ENCODE measurements at regions not wholly inside any gene's neighbourhood (a gene's known extent, or its start where the extent isn't known, plus 50 kb on each side); places are given as distances from the start of the nearest gene placed in this dataset.

GRCh38 chr7:153224890-153225289 lies 465.3 kb downstream of the ACTR3B start:
- no peaks in the 10 kb centered on the region for H3K27me3 ChIP-seq (ENCODE audit: control insufficient read depth, insufficient read depth, low read length)
- no peak overlapping the region for H4K8ac ChIP-seq (ENCODE audit: low read depth in 2 of 2, low read length in 2 of 2)
- no peak overlapping the region for H2BK120ac ChIP-seq (ENCODE audit: low read depth, low read length)
- H3K9me3 ChIP-seq (ENCODE audit: control insufficient read depth, insufficient read depth, low read length) = peaks cover 11% of the 10 kb centered on the region
- ChIA-PET POLR2A (ENCODE audit: unreplicated experiment) (no interaction called here), CTCF (no interaction called here)
- in situ Hi-C loops (cut with MboI; ENCODE audit: low sequenced_read_pairs) (no loop called here), intact Hi-C loops (cut with micrococcal nuclease) (no loop called here), dilution Hi-C loops (cut with HindIII; ENCODE audit: low sequenced_read_pairs, unreplicated experiment) (no loop called here)
- H3K18ac ChIP-seq (ENCODE audit: low read depth, low read length) = no peak overlapping the region
- H4K5ac ChIP-seq (ENCODE audit: low read depth, low read length) = no peak overlapping the region
- BruUV-seq (replicated peaks) = no TSS peak
- H3K4me2 ChIP-seq (ENCODE audit: low read depth, low read length) = no peak overlapping the region
- H4K20me1 ChIP-seq (ENCODE audit: insufficient read depth, low read length) = no peaks in the 10 kb centered on the region
- no peak overlapping the region for H3K23ac ChIP-seq (ENCODE audit: low read depth, low read length)
- H3K4me1 ChIP-seq (ENCODE audit: control insufficient read depth, insufficient read depth, low read length) = no peaks in the 10 kb centered on the region
- no peak overlapping the region for H3K27ac ChIP-seq (ENCODE audit: insufficient read depth, low read length)
- no peak overlapping the region for H2BK5ac ChIP-seq (ENCODE audit: low read depth, low read length, poor library complexity, severe bottlenecking)
- TF ChIP-seq MXI1 (IDR thresholded peaks at IDR 0.05; ENCODE audit: borderline replicate concordance, low read depth, low read length) (no peak), POLR2A (IDR thresholded peaks at IDR 0.05; ENCODE audit: low read depth, low read length) (no peak), CHD1 (IDR thresholded peaks at IDR 0.05; ENCODE audit: low read depth, low read length) (no peak), FOS (IDR thresholded peaks at IDR 0.05; ENCODE audit: low read depth, low read length) (no peak), RFX5 (IDR thresholded peaks at IDR 0.05; ENCODE audit: low read depth, low read length) (no peak), CTCF (conservative IDR thresholded peaks at IDR 0.05; ENCODE audit: low read depth, low read length) (no peak), RAD21 (IDR thresholded peaks at IDR 0.05; ENCODE audit: low read length) (no peak), RCOR1 (IDR thresholded peaks at IDR 0.05; ENCODE audit: insufficient replicate concordance, low read length) (no peak), USF2 (IDR thresholded peaks at IDR 0.05; ENCODE audit: low read depth, low read length) (no peak), NFE2L2 (IDR thresholded peaks at IDR 0.05; ENCODE audit: low read depth, low read length) (no peak), CEBPB (IDR thresholded peaks at IDR 0.05; ENCODE audit: low read depth, low read length) (no peak), MAFK (IDR thresholded peaks at IDR 0.05; ENCODE audit: low read depth, low read length) (no peak), ELK1 (IDR thresholded peaks at IDR 0.05; ENCODE audit: borderline replicate concordance, low read depth, low read length) (no peak), BHLHE40 (IDR thresholded peaks at IDR 0.05; ENCODE audit: low read depth, low read length) (no peak), MAZ (IDR thresholded peaks at IDR 0.05; ENCODE audit: borderline replicate concordance, low read depth, low read length) (no peak), SMC3 (IDR thresholded peaks at IDR 0.05; ENCODE audit: low read depth, low read length) (no peak)
- H3K14ac ChIP-seq (replicated peaks; ENCODE audit: low read depth, low read length) = no peak overlapping the region
- no peak overlapping the region for H2AK9ac ChIP-seq (replicated peaks; ENCODE audit: low read depth, low read length, poor library complexity)
- no CpG with 5 or more reads among the region's 1 CpG for WGBS, 2 experiments (ENCODE audit: extremely low coverage in 2 of 2, insufficient read length in 1 of 2)
- H3K79me1 ChIP-seq (ENCODE audit: low read depth in 1 of 2, low read length in 2 of 2) = no peaks in the 10 kb centered on the region
- no peak overlapping the region for H3K4ac ChIP-seq (ENCODE audit: low read depth, low read length)
- H2AK5ac ChIP-seq (ENCODE audit: low read depth, low read length) = no peak overlapping the region
- no peak overlapping the region for H2BK15ac ChIP-seq (ENCODE audit: low read depth, low read length)
- DNase-seq (no peak), ATAC-seq (ENCODE audit: low read depth) (no peak)
- H3K9ac ChIP-seq (ENCODE audit: low read depth, low read length) = no peak overlapping the region
- no peaks in the 10 kb centered on the region for H3K9me1 ChIP-seq (ENCODE audit: insufficient read depth, low read length)
- no peak overlapping the region for H3K4me3 ChIP-seq (ENCODE audit: insufficient read depth, low read depth, low read length)
- no peak overlapping the region for H3K56ac ChIP-seq (ENCODE audit: extremely low read depth, insufficient read depth, low read length)
- no peak overlapping the region for H2BK20ac ChIP-seq (ENCODE audit: low read depth, low read length)
- no peak overlapping the region for H4K91ac ChIP-seq (ENCODE audit: insufficient read depth, low read depth, low read length)
- H3K36me3 ChIP-seq (ENCODE audit: control insufficient read depth, insufficient read depth, low read length) = no peaks in the 10 kb centered on the region
- no peak overlapping the region for H2AFZ ChIP-seq (replicated peaks; ENCODE audit: low read length, poor library complexity)
